MM.1S (cell line): ENCODE measurements at regions not wholly inside any gene's neighbourhood (a gene's known extent, or its start where the extent isn't known, plus 50 kb on each side); places are given as distances from the start of the nearest gene placed in this dataset.

Source experiments
- DNase-seq: peaks from one replicate; pipeline ENCODE4 v3.0.0-alpha.2; 2015
- H2AFZ ChIP-seq: fragments of 300-600 bp; sonication (generic); 2 replicates; pipeline ENCODE4 v1.6.0; 2016; ENCODE audit warnings: antibody characterized with exemption, low read length
- H3F3A ChIP-seq: fragments of 300-600 bp; sonication (generic); 2 replicates; pipeline ENCODE4 v1.6.1; 2016; ENCODE audit warnings: mild to moderate bottlenecking, antibody characterized with exemption, low read length, moderate library complexity, mixed read lengths; ENCODE audit not compliant: insufficient read depth
- H3K27ac ChIP-seq: fragments of 300-600 bp; sonication (generic); 2 replicates; pipeline ENCODE4 v1.5.1; 2016; ENCODE audit warnings: mild to moderate bottlenecking, low read length
- H3K27me3 ChIP-seq: fragments of 300-600 bp; sonication (generic); replicated peaks from 2 replicates; pipeline ENCODE4 v1.6.0; 2016; ENCODE audit warnings: low read length; ENCODE audit not compliant: insufficient read depth
- H3K36me3 ChIP-seq: fragments of 300-600 bp; sonication (generic); replicated peaks from 2 replicates; pipeline ENCODE4 v1.6.1; 2016; ENCODE audit warnings: mild to moderate bottlenecking, low read length, mixed read lengths; ENCODE audit not compliant: insufficient read depth
- H3K4me1 ChIP-seq: fragments of 300-600 bp; sonication (generic); 2 replicates; pipeline ENCODE4 v1.6.1; 2016; ENCODE audit warnings: low read length, mixed read lengths
- H3K4me2 ChIP-seq: fragments of 300-600 bp; sonication (generic); 2 replicates; pipeline ENCODE4 v1.6.0; 2016; ENCODE audit warnings: low read depth, low read length
- H3K4me3 ChIP-seq: fragments of 300-600 bp; sonication (generic); 2 replicates; pipeline ENCODE4 v1.5.1; 2016; ENCODE audit warnings: low read length, mixed read lengths
- H3K79me2 ChIP-seq: fragments of 300-600 bp; sonication (generic); 2 replicates; pipeline ENCODE4 v1.6.1; 2016; ENCODE audit warnings: mixed run types, low read length, mixed read lengths
- H3K9ac ChIP-seq: fragments of 300-600 bp; sonication (generic); 2 replicates; pipeline ENCODE4 v1.6.1; 2016; ENCODE audit warnings: low read length, mixed read lengths
- H3K9me2 ChIP-seq: fragments of 300-600 bp; sonication (generic); replicated peaks from 2 replicates; pipeline ENCODE4 v1.6.1; 2016; ENCODE audit warnings: mild to moderate bottlenecking, low read length, mixed read lengths; ENCODE audit not compliant: insufficient read depth
- H3K9me3 ChIP-seq: fragments of 300-600 bp; sonication (generic); replicated peaks from 2 replicates; pipeline ENCODE4 v1.6.1; 2016; ENCODE audit warnings: mild to moderate bottlenecking, low read length, mixed read lengths; ENCODE audit not compliant: insufficient read depth
- H4K20me1 ChIP-seq: fragments of 300-600 bp; sonication (generic); 2 replicates; pipeline ENCODE4 v1.6.1; 2016; ENCODE audit warnings: mild to moderate bottlenecking, low read length, moderate library complexity, mixed read lengths; ENCODE audit not compliant: insufficient read depth
- EZH2 ChIP-seq: fragments of 300-600 bp; sonication (generic); optimal IDR thresholded peaks from 2 replicates; pipeline ENCODE3; 2017; ENCODE audit warnings: low read depth, mild to moderate bottlenecking, antibody characterized with exemption, low read length, mixed read lengths
- EZH2phosphoT487 ChIP-seq: fragments of 300-600 bp; sonication (generic); IDR thresholded peaks from 2 replicates; pipeline ENCODE4 v1.6.1; 2018; ENCODE audit warnings: antibody characterized with exemption, low read length
- TF ChIP-seq, protein P1 (sequence below): fragments of 300-600 bp; sonication (generic); IDR thresholded peaks from 2 replicates; pipeline ENCODE4 v1.5.1; 2016; ENCODE audit warnings: antibody characterized with exemption, low read length, mixed read lengths

DNA sequence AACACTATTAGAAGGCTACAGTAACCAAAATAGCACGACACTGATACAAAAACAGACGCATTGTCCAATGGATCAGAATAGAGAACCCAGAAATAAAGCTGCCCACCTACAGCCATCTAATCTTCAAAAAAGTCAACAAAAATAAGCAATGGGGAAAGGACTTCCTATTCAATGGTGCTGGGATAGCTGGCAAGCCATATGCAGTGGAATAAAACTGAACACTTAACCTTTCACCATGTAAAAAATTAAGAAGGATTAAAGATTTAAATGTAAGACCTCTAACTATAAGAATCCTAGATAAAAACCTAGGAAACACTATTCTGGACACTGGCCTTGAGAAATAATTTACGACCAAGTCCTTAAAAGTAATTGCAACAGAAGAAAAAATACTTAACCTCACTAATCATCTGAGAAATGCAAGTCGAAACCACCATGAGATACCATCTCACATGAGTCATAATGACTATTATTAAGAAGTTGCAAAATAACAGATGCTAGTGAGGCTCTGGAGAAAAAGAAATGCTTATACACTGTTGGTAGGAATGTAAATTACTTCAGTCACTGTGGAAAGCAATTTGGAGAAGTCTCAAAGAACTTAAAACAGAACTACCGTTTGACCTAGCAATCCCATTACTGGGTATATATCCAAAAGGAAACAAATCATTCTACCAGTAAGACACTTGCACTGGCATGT lies 203.3 kb upstream of the CDH9 start:
- Histone ChIP-seq H3F3A (no peaks in the 10 kb centered on the region), H2AFZ (no peak overlapping the region), H3K9me2 (no peaks in the 10 kb centered on the region), H3K9me3 (no peaks in the 10 kb centered on the region), H3K9ac (no peak overlapping the region), H3K4me2 (no peak overlapping the region), H3K36me3 (no peaks in the 10 kb centered on the region), H3K27me3 (no peaks in the 10 kb centered on the region), H4K20me1 (no peaks in the 10 kb centered on the region), H3K4me3 (no peak overlapping the region), H3K27ac (no peak overlapping the region), H3K79me2 (no peaks in the 10 kb centered on the region), H3K4me1 (no peaks in the 10 kb centered on the region)
- DNase-seq = peak; percentile 28
- TF ChIP-seq EZH2phosphoT487 (no peak), EZH2 (no peak)
- TF ChIP-seq, protein P1, sequence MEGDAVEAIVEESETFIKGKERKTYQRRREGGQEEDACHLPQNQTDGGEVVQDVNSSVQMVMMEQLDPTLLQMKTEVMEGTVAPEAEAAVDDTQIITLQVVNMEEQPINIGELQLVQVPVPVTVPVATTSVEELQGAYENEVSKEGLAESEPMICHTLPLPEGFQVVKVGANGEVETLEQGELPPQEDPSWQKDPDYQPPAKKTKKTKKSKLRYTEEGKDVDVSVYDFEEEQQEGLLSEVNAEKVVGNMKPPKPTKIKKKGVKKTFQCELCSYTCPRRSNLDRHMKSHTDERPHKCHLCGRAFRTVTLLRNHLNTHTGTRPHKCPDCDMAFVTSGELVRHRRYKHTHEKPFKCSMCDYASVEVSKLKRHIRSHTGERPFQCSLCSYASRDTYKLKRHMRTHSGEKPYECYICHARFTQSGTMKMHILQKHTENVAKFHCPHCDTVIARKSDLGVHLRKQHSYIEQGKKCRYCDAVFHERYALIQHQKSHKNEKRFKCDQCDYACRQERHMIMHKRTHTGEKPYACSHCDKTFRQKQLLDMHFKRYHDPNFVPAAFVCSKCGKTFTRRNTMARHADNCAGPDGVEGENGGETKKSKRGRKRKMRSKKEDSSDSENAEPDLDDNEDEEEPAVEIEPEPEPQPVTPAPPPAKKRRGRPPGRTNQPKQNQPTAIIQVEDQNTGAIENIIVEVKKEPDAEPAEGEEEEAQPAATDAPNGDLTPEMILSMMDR = no peak

DNA sequence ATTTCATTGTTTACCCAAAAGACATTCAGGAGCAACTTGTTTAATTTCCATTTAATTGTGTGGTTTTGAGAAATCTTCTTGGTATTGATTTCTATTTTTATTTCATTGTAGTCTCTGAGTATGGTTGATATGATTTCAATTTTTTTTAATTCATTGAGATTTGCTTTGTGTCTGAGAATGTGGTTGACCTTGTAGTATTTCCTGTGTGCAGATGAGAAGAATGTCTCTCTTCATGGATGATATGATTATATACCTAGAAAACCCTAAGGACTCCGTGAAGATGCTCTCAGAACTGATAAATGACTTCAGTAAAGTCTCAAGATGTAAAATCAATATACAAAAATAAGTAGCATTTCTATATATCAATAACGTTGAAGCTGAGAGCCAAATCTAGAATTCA lies 202.4 kb upstream of the CDH9 start:
- TF ChIP-seq EZH2phosphoT487 (no peak), EZH2 (no peak)
- TF ChIP-seq, protein P1 = no peak
- Histone ChIP-seq H3K9ac (no peak overlapping the region), H3F3A (no peaks in the 10 kb centered on the region), H3K4me1 (no peaks in the 10 kb centered on the region), H3K36me3 (no peaks in the 10 kb centered on the region), H4K20me1 (no peaks in the 10 kb centered on the region), H3K4me2 (no peak overlapping the region), H2AFZ (no peak overlapping the region), H3K79me2 (no peaks in the 10 kb centered on the region), H3K9me2 (no peaks in the 10 kb centered on the region), H3K27ac (no peak overlapping the region), H3K27me3 (no peaks in the 10 kb centered on the region), H3K4me3 (no peak overlapping the region), H3K9me3 (no peaks in the 10 kb centered on the region)
- DNase-seq = no peak

DNA sequence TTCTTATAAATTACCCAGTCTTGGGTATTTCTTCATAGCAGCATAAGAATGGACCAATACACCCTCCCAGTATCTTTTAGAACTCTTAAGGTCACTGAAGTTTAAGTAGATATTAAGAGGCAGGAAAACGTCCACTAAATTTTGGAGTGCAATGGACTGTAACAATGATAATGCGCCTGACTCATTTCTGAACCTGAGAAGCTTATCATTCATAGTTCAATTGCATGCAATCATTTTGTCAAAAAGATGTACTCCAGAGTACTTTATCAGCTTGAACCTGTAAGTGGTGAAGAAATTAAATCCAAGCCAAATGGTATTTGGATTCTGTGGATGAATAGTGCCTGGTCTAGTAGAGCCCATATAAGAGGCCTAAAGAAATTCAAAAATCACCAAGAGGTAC lies 196.5 kb upstream of the CDH9 start:
- H3K9ac ChIP-seq = no peak overlapping the region

DNA sequence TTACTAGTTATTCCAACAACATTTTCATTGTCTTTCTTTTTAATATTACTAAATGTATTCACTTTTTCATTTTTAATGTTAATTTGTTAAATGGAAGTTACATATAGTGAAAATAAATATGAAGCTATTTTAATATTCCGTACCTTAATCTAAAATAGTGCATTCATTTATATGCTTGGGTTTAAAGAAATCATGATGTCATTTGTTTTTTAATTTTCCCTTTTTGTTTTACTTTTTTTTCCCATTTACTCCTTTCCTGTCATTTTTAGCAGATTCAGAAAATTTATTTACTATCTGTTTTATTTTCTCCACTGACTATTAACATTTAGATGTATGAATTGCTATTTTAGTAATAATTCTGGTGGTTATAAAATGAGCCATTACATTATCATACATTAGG lies 183.0 kb upstream of the CDH9 start:
- no peaks in the 10 kb centered on the region for H3F3A ChIP-seq
- TF ChIP-seq, protein P1 = no peak

More for the DNA sequence above, 196.5 kb upstream of the CDH9 start:
- Histone ChIP-seq H3K27me3 (no peaks in the 10 kb centered on the region), H2AFZ (no peak overlapping the region), H3K79me2 (no peaks in the 10 kb centered on the region), H3F3A (no peaks in the 10 kb centered on the region), H3K4me3 (no peak overlapping the region), H3K4me1 (no peaks in the 10 kb centered on the region), H3K9me2 (no peaks in the 10 kb centered on the region), H3K9me3 (no peaks in the 10 kb centered on the region), H3K27ac (no peak overlapping the region), H4K20me1 (no peaks in the 10 kb centered on the region), H3K36me3 (no peaks in the 10 kb centered on the region), H3K4me2 (no peak overlapping the region)
- DNase-seq = no peak
- TF ChIP-seq EZH2phosphoT487 = no peak

More for the DNA sequence above, 183.0 kb upstream of the CDH9 start:
- no peak overlapping the region for H2AFZ ChIP-seq
- no peak overlapping the region for H3K4me2 ChIP-seq
- no peak overlapping the region for H3K4me3 ChIP-seq
- no peaks in the 10 kb centered on the region for H3K9me3 ChIP-seq
- no peak overlapping the region for H3K9ac ChIP-seq
- no peaks in the 10 kb centered on the region for H3K9me2 ChIP-seq
- H3K4me1 ChIP-seq = no peaks in the 10 kb centered on the region
- no peak overlapping the region for H3K27ac ChIP-seq
- no peaks in the 10 kb centered on the region for H3K36me3 ChIP-seq
- H3K27me3 ChIP-seq = no peaks in the 10 kb centered on the region
- DNase-seq = no peak
- no peaks in the 10 kb centered on the region for H3K79me2 ChIP-seq
- no peaks in the 10 kb centered on the region for H4K20me1 ChIP-seq
